Colon (tissue), 2 donors: ENCODE measurements at regions not wholly inside any gene's neighbourhood (a gene's known extent, or its start where the extent isn't known, plus 50 kb on each side); places are given as distances from the start of the nearest gene placed in this dataset.

Experiments
- FAIRE-seq: peaks from 2 replicates; lab custom pipeline; 2012; peaks lifted over from hg19 to GRCh38; lab: Jason Lieb, UNC
- donor health status: control.
- donor health status: control.

DNA sequence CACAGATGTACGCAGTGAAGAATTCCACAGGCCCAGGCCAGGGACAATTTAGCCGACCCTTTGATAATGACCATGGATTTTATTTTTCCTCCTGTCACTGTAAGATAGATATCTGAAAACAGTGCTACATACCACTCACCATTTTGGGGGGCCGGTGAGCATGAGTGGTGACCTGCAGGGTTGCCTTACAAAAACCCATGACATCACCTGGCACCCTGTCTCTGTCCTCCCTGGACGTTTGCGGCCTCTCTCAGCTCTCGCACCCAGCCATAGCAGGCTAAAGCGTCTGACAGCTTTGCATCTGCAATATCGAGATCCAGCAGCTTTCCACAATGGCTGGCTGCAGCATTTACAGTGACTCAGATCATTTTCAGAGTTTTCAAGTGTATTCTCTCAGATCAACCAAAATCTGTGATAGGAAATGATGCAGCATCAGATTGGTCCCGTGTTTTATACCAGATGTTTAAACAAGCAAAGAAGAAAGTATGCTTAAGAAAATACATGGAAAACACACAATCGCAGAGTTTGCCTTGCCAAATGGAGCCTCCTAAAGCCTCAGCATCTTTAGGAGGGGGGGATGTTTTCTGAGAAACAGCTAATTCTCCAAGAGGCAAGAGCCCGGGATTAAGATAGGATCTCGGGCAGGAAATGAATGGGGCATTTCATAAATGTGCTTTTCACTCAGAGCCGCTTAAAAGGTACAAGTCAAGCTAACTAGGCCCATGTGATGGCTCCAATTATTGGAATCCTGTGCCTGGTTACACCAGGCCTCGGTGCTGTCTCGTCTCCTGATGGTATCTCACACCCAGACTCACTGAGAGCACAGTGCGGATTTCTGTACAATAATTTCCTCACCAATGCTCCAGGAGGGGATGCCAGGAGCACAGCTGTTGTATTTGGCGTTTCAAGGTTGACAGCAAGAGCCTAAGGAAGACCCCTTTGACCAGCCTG, 257.3 kb downstream of the XXYLT1 start:
- no peak for FAIRE-seq

DNA sequence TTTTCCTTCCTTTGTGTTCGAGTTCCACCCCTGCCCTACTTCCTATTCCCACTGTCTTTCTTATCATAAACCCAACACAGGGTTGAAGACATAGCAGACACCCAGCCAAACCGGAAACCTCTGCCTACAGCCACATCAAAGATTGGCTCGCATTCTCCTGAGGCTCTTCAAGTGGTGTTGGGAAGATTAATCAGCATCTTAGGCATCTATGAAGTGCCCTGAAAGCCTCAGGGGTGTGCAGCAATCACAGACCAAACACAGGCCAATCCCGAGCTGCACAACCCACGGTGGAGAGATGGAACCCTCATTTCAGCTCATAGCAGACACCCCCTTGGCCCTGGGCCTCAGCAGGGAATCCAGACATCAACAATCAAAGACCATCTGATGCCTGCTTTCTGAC, 255.9 kb downstream of the XXYLT1 start:
- no peak for FAIRE-seq

DNA sequence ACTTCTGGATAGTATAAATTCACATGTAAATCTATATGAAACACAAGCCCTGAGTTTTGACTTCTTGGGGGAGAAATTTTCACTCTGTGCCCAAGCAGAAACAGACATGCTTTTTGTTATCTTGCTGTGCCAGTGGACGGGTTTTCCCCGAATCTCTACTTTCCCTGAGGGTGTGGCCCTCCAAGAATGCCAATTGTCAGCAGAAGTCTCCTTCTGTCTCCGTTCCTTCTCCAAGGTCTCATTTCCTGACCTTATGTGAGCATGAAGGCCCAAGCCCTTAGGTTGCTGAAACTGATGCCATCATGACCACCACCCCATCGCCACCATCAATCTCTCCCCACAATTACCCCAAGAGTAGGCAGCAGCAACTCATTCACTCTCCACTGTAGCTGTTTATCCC, 253.8 kb downstream of the XXYLT1 start:
- FAIRE-seq = no peak
